Retinal pigment epithelial cell (primary cell): ENCODE measurements at regions not wholly inside any gene's neighbourhood (a gene's known extent, or its start where the extent isn't known, plus 50 kb on each side); places are given as distances from the start of the nearest gene placed in this dataset.

Source experiments
- DNase-seq: peaks from one replicate; pipeline ENCODE4 v3.0.0-alpha.2; 2010; ENCODE audit warnings: low read depth
- H3K4me3 ChIP-seq: 2 replicates; pipeline ENCODE4 v1.5.1; 2011; ENCODE audit warnings: mild to moderate bottlenecking, low read length, control low read depth, moderate library complexity
- TF ChIP-seq, protein P1 (sequence below): conservative IDR thresholded peaks from 2 replicates; pipeline ENCODE4 v1.5.1; 2011; ENCODE audit warnings: low read depth, low read length, control low read depth, inconsistent platforms

DNA sequence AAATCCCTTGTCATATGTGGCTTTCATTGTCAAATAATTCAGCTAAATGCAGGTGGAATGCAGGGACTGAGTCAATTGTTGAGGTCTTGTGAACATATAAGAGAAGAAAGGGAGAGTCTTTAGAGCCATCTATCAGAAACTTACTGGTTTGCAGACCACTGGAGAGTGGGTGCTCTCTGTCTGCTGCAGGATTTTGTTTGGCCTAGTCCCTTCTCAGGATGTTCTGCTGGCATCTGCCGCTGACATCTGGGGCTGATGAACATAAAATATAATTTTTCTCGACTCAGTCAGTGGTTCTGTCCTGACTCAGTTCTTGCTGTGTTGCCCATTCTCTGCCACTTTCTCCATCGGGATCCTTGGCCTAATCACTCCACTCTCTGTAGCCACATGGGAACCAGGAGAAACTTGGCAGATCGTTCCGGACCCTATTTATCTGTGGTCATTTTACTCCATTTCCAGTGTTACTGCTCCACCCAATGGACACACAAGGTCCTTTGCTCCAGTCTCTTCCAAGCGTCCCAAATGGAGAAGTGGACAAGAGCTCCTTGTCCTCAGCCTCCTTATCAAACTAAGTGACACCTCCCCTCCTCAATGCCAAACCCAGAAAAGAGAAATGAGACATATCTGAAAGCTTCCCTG, 436.2 kb downstream of the FAT4 start:
- no peak overlapping the region for H3K4me3 ChIP-seq
- TF ChIP-seq, protein P1, sequence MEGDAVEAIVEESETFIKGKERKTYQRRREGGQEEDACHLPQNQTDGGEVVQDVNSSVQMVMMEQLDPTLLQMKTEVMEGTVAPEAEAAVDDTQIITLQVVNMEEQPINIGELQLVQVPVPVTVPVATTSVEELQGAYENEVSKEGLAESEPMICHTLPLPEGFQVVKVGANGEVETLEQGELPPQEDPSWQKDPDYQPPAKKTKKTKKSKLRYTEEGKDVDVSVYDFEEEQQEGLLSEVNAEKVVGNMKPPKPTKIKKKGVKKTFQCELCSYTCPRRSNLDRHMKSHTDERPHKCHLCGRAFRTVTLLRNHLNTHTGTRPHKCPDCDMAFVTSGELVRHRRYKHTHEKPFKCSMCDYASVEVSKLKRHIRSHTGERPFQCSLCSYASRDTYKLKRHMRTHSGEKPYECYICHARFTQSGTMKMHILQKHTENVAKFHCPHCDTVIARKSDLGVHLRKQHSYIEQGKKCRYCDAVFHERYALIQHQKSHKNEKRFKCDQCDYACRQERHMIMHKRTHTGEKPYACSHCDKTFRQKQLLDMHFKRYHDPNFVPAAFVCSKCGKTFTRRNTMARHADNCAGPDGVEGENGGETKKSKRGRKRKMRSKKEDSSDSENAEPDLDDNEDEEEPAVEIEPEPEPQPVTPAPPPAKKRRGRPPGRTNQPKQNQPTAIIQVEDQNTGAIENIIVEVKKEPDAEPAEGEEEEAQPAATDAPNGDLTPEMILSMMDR = peak; percentile 35
- DNase-seq = no peak

DNA sequence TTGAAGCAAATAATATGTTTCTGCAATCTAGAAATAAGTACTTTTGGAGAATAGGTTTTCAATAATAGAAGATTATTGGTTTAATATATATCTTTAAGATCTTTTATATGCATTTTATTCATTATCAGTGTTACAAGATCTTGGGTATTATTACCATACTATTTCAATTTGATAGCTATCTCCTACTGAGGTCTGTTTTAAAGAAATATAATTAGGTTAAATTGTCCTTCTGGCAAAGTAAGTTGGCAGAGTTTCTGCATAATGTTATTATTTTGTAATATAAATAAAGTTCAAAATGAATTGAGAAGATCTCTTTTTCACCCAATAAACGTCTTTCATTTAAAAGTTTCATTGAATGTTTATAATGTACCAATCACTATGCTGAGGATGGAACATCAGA, 443.7 kb downstream of the FAT4 start:
- TF ChIP-seq, protein P1 = no peak
- no peak overlapping the region for H3K4me3 ChIP-seq
- no peak for DNase-seq

DNA sequence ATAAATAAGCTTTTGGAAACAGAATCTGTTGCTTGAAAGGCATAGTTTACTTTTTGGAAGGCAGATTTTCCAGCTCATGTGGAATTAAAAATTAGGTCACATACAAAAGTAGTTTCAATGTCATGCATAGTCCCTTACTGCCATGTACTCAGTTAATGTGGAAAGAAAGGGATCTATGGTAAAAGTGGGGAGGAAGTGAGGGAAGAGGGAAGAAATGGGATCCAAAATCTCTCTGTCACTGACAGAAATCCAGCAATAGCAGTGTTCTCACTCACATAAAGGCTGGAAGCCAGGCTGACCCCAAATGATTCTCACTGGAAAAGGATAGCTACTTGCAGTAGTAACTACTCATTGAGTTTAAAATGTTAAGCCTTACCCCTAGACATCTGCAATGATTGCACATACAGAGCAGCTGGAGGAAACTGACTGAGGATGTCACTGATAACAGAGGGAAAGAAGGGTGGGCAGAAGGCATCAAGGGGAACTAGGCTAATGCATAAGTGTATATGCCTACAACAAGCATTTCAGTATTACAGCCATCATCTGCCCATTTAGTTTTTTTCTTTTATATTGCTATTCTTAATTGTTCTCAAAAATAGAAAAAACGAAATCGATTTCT, 445.6 kb downstream of the FAT4 start:
- no peak for DNase-seq
- no peak overlapping the region for H3K4me3 ChIP-seq
- TF ChIP-seq, protein P1 = no peak

DNA sequence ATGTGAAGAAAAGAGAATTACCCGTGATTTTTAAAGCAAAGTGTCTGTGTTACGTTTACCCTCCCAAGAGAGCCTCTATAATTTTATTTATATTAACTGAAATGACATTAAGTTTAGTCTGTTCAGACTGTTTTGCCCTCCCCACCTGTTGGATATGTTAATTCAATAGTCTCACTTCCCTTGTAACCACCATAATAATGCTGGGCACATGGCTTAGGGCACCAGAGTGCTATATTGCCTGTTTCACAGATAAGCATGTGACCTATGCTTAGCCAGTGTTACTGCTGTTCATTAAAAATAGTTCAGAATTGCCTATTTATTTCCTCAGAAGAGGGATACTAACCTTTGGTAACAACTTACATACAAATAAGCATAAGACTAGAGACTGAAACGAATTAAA, 446.2 kb downstream of the FAT4 start:
- no peak for DNase-seq
- TF ChIP-seq, protein P1 = no peak
- no peak overlapping the region for H3K4me3 ChIP-seq

DNA sequence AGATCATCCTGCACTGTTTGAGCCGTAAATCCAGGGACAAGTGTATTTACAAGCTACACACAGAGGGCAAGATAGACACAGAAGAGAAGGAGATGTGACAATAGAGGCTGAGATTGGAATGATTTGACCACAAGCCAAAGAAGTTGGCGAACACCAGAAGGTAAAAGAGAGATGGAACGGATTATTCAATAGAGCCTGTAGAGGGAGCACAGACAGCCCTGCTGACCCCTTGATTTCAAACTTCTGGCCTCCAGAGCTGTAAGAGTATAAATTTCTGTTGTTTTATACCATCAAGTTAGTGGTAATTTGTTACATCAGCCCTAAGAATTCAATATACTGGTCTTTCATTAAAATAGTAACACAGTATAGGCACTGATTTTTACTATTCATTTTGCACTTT, 447.8 kb downstream of the FAT4 start:
- TF ChIP-seq, protein P1 = peak; percentile 41
- no peak for DNase-seq
- H3K4me3 ChIP-seq = no peak overlapping the region

DNA sequence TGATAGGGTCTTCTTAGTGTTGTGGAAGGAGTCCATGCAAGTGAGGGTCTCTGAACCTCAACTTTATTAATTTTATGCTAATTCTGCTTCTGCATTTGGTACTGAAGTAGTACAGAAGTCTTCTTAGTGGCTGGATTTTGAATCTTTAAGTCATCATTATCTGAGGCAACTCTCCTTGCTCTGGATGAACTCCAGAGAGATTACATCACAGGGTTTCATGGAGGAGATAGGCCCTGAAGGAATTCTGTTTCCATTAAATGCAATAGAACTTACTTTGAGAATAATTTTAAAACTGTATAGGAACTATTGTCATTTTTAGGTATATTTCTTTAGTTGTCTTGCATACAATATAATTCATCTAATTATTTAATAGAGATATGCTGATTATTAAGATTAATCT, 451.2 kb downstream of the FAT4 start:
- DNase-seq = no peak
- no peak overlapping the region for H3K4me3 ChIP-seq
- TF ChIP-seq, protein P1 = no peak

DNA sequence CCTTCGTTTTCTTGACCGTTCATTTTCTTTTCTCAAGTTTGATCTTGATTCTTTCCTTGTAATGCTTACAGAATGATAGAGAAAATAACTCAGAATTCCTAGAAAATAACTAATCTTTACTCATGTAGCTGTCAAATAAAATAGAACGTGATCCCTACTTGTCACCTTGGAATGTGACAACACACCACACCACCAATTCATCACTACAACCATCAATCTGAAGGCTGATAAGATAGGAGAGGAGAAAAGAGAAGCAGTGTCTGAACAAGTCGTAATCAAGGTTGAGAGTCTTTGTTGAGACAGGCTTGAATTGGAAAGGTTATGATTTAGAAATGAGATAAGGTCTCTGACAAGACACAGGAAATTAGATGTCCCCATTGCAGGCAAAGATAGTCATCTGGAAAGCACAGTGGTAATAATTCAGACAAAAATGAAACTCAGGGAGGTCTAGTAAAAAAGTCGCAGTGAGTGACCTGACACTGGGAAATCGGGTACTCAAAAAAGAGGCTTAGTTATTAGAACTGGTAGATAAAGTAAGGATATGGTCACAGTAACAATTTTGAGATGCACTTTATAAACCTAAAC, 456.2 kb downstream of the FAT4 start:
- TF ChIP-seq, protein P1 = no peak
- no peak overlapping the region for H3K4me3 ChIP-seq
- DNase-seq = no peak
